Hepatocyte (in vitro differentiated cells): ENCODE measurements at regions not wholly inside any gene's neighbourhood (a gene's known extent, or its start where the extent isn't known, plus 50 kb on each side); places are given as distances from the start of the nearest gene placed in this dataset.

Experiments used
- CTCF ChIP-seq: fragments of 200-600 bp; sonication (generic); IDR thresholded peaks from 2 replicates; pipeline ENCODE4 v1.5.1; 2016; ENCODE audit warnings: antibody characterized with exemption, mild to moderate bottlenecking; ENCODE audit not compliant: poor library complexity
- EZH2 ChIP-seq: fragments of 200-600 bp; sonication (generic); IDR thresholded peaks from 2 replicates; pipeline ENCODE4 v1.6.1; 2016; ENCODE audit warnings: antibody characterized with exemption, mild to moderate bottlenecking, borderline replicate concordance
- EZH2phosphoT487 ChIP-seq: fragments of 200-600 bp; sonication (generic); IDR thresholded peaks from one replicate; pipeline ENCODE4 v1.6.1; 2018; ENCODE audit warnings: antibody characterized with exemption, mild to moderate bottlenecking, low read depth, moderate library complexity; ENCODE audit not compliant: unreplicated experiment, severe bottlenecking

GRCh38 chr5:86884608-86885007, 266.9 kb downstream of the COX7C start:
- TF ChIP-seq CTCF, result no peak
- no peak for TF ChIP-seq EZH2phosphoT487
- no peak for TF ChIP-seq EZH2
